GM19463 (cell line): ENCODE measurements at regions not wholly inside any gene's neighbourhood (a gene's known extent, or its start where the extent isn't known, plus 50 kb on each side); places are given as distances from the start of the nearest gene placed in this dataset.
"Not testable (repeated sequence)": the region's sequence is repeated elsewhere in the genome, so short reads cannot be mapped to it uniquely, and the experiment has no call there.

ENCODE experiments used
- ATAC-seq: cut with Tn5 transposase; IDR thresholded peaks from one replicate; pipeline ENCODE4 v1.9.1; 2021; ENCODE audit warnings: mild to moderate bottlenecking, moderate library complexity; ENCODE audit not compliant: unreplicated experiment

DNA sequence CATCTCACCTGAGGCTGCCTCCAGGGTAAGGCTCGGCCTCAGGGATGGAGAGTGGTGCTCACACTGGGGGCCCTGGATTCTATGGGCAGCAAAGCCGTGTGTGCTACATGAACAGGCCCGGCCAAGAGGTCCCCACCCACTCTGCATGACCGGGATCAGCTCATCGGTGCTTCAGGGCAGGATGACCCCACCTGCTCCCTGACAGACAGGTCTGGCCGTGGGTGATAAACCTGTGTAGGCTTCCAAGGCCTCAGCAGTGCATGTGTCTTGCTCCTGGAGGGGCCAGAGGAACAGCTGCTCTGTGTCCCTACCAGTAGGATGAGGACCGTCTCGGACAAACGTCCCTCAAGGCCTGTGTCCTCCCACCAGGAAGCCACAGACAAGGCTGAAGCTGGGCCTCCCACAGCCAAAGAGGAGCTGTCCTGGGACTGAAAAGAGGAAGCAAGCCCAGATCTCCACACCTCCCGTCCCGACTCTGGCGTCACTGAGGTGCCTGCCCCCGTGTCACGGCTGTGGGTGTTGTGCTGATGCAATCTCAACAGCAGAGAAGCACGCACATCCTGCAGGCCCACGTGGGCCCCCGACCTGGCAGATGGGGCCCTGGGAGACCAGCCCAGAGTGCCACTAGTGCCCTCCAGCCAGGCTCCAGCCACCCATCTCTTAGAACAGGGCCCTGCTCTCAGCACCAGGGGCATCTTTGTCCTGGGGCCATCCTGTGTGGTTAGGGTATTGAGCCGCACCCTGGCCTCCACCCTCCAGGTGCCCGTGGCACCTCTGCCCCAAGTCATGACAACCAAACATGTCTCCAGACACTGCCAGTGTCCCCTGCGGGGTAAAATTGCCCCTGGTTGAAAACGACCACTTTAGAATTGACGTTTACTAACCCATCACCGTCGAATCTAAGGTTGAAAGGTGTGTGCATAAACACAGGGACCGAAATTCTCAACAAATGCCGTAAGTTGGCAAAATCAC, 5455.9 kb upstream of the TPTE start:
- ATAC-seq = peak; percentile 81

DNA sequence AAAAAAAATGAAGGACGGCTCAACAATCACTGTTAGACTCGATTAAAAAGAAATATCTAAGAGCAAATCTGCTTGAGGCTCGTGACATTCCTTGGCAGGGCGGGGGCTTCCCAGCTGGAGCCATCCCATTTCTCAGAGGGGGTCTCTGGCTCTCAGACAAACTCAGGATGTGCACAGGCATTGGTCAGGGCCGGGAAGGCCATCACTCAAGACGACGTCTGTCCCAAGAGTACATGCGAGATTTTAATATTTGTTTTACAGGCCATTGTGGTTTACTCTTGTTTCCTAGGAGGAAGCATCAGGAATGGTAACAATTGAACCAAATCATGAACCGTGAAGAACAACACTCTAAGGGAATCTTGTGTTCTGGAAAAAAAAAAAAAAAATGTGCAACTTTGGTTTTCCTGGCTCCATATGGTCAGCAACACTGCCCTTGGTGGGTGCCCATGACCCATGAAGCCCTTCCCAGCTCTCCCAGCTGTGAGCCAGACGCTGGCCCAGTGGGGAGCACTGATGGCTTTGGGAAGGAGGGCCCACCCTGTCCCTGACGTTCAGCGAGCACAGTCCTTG, 5454.6 kb upstream of the TPTE start:
- ATAC-seq = not testable (repeated sequence)

DNA sequence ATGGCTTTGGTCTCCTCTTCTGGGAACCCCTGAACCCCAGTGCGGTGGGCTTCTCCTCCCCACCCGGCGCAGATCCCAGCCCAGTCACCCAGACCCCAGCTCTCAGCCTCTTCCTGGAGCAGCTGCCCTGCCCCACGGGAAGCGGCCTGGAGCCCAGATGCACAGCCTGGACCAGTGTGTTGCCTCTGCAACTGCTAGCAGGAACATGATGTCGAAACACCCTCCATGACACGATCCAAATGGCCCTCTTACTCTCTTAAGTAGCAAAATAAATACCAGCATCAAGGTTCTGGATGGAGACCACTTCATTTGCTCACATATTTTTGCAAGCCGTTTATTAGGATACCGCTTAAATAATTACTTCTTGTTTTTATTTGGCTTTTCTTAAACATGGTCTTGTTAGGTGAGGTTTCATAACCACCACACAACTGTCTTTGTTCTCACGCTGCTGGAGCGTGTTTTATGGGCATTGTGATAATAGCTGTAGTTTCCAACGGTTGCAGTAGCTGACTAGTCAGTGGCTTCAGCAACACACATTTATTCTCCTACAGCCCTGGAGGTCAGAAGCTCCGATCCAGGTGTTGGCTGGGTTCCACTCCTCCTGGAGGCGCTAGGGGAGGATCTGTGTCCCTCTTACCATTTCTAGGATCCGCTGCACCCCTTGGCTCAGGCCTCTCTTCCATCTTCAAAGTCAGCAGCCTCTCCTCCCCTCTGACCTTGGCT, 5453.9 kb upstream of the TPTE start:
- ATAC-seq = not testable (repeated sequence)

DNA sequence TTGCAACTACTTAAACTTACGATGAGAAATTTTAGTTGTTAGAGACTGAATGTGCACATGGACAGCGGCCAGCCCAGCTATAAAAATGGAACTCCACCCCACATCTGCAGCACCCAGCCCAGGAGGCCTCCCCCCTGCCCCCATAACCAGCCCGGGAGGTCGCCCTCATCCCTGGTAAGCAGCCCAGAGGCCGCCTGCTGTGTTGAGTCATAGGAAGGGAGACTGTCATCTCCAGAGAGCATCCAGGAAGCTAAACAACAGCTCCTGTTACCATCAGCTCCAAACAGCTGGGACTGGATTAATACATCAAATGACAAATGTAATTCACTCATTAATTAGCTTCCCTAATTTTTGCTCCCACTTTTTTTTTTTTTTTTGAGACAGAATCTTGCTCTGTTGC, 5452.7 kb upstream of the TPTE start:
- not testable (repeated sequence) for ATAC-seq

DNA sequence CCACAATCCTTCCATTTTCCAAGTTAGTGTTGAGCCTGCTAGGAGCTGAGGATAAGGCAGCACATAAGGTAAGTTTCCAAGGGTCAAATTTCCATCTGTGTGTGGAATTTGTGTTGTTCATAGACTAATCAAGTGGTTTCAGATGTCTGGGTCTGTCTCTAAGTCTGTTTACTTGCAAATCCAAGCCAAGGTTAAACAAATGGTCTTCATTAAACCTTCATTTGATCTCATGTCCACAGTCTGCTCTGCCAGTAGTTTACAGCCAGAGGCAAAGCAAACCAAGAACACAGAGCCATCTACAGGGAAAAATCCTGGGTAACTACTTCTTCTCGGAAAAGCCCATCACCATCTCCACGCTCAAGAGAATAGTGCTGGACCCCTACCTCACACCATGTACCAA, 5450.2 kb upstream of the TPTE start:
- not testable (repeated sequence) for ATAC-seq

DNA sequence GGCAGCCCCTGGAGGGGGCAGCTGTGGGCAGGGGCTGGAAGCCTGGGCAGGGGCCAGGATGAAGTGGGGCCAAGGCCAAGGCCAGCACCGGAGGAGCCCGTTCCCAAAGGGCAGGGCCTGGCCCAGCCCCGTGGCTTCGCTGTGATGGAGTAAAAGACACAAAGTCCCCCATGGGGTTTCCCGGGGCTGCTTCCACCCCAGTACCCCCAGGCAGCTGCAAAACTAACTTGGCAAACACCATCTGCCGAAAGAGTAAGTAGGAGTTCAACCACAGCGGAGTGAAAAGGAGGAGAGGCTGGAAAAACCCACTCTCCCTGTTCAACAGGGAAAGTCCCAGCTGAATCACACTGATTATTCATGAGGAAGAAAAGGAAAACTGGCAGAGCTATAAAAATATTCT, 5444.5 kb upstream of the TPTE start:
- ATAC-seq = not testable (repeated sequence)

DNA sequence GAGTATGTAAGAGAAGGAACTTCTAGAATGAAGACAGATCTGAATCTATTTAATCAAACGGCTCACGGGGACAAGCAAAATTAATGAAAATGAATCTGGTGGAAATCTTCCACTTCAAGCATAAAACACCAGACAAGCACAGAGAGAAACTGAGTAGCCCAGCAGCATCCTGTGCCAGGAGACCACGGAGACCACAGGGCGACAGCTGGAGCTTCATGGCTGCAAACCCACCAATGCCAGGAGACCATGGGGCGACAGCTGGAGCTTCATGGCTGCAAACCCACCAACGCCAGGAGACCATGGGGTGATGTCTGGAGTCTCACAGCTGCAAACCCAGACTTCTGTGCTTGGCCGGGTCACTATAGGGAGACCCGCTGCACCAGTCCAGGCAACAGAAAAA, 5442.0 kb upstream of the TPTE start:
- ATAC-seq = not testable (repeated sequence)

DNA sequence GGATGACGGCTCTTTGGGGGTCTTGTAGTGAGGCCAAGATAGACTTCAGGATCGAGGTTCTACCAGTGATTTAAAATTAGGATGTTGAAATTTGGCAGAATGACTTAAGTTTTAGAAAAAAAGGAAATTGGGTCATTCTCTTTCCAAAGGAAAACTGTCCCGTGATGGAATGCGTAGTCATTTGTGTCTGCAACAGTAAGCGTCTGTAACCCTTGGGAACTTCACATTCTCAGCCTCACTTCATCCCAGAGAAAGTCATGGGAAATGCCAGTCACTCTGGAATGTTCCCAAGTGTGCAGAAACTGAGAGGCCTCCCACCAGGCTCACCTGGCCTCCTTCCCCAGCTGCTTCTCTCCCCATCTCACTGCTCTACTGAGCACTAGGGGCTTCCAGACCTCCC, 5441.4 kb upstream of the TPTE start:
- ATAC-seq = not testable (repeated sequence)

DNA sequence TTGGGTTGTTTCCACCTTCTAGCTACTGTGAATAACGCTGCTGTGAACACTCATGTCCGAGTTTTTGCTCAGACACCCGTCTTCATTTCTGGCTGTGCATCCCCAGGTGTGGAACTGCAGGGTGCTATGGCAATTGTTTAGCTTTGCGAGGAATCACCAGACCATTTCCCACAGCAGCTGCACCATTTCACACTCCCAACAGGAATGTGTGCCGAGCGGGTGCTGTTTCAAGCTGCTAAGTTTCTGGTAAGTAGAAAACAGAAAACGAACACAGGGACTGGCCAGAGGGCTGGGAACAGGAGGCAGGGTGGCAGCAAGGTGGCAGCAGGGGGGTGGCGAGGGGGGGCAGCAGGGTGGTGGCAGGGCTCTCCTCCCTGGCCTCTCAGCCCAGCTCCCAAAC, 5437.1 kb upstream of the TPTE start:
- ATAC-seq = not testable (repeated sequence)

DNA sequence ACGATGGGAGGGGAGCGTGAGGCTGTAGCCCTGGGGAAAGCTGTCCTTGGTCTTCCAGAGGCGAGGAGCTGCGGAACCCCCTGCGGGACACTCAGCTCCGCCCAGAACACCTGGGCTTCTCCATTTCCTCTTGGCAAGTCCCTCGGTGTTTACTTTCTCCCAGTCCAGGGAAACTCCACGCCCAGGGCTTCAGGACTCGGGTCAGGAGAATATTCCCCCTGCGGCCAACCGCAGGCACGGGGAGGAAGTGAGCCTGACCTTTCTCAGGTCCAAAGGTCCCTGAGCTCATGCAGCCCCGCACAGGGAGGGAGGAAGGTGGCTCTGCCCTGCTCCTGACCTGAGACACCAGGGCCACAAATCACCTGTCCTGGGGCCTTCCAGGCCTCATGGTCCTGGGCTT, 5435.9 kb upstream of the TPTE start:
- ATAC-seq = not testable (repeated sequence)

DNA sequence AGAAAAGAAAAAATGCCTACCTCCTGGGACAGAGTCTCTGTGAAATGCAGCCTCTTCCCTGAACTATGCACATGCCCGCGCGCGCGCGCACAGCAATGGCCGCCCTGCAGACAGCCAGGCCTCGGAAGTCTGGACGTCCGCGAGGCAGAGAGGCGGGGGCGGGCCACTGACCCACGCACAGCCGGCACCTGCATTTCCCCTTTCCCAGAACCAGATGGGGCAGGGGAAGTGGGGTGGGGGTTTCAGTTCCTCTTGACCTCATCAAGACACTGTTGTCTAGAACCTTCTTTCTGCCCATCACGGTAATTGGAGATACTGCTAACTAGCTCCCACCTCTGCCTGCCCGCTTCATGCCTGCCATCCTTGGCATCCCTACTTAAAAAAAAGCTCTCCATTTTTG, 5435.0 kb upstream of the TPTE start:
- not testable (repeated sequence) for ATAC-seq

DNA sequence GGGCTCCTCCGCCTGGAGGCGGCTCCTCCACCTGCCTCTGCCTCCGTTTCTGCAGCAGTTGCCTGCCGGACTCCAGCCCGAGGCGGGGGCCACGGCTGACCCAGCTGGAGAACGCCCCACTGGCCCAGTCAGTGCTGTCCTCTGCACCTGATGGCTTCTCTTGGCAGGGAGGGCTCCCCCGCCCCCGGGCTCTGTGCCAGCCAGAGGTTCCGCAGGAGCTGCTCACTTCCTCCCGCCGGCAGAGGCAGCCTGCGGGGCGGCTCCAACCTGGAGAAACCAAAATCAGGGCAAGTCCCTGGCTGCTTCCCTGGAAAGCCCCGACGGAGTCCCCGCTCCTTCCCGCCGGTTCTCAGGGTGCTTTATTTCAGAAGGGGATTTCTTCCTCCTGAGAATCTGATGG, 5432.6 kb upstream of the TPTE start:
- ATAC-seq = not testable (repeated sequence)

DNA sequence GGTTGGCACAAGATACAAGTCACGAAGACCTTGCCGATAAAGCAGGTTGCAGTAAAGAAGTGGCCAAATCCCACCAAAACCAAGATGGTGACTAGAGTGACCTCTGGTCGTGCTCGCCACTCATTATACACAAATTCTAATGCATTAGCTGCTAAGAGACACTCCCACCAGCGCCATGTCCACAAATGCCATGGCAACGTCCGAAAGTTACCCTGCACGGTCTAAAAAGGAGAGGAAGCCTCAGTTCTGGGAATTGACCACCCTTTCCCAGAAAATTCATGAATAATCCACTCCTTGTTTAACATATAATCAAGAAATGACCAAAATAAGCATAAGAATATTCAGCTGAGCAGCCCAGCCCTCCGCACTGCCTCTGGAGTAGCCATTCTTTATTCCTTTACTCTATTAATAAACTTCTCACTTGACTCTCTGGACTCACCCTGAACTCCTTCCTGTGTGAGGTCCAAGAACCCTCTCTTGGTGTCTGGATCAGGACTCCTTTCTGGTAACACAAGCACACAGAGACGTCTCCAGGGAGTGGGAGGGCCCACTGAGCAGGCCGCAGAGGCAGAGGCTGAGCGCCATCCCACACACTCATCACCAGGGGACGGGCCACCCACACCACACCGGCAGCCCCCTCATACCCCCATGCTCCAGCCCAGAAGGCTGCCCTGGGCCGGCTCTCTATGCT, 5431.8 kb upstream of the TPTE start:
- not testable (repeated sequence) for ATAC-seq

DNA sequence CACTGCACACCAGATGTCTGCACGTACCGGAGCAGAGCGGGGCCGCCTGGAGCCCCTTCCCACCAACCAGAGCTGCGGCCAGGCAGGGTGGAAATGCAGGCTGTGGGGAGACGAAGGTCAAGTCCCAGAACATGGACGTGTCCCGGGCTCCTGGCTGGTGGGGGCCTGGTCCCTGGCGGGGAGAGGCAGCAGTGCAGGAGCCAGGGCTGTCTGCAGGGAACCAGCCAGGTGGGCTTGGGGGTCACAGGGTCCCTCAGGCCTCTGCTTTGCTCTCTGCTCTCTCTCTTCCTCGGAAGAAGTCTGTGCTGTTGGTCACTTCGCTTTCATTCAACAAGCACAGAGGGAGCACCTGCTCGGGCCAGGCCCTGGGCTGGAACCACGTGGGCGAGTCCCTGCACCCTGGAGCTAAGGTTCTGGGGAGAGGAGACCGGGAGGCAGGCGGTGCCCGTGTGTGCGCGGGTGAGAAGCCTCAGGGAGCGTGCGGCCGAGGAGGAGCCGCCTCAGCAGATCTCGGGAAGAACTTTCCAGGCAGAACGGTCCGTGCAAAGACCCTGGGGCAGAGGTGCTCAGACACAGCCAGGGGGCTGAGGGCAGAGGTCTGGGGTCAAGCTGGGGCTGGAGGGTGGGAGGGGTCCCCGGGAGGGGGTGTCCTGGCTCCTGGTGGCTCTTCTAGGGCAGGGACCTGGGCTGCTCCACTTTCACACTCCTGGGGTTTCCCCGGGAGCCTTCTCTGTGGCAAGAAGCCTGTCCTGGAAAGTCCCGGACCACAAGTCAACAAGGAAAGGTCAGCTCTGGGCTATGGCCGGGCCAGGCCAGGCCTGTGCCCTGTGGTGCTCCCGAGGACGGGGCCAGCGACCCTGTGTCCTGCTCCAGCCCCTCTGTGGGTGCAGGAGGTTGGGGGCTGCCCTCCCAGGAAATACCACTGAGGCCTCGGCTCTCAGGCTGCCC, 5431.0 kb upstream of the TPTE start:
- ATAC-seq = not testable (repeated sequence)

DNA sequence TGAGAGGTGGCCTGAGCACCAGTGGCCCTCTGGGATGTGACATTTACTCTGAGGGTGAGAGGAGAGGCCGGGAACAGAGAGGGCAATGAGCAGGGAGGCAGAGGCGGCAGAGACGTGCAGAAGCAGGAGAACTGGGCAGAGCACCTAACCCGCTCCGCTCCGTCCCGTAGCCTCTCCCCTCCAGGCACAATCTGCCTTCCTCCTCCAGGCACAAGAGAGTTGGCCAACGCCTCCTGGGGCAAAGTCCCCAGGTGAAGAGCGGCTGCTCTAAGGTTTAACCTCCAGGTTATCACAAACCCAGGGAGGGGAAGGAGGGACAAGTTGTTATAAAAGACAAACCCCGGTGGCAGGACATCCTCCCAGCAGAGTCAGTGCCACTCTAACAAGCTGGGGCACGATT, 5430.1 kb upstream of the TPTE start:
- ATAC-seq = not testable (repeated sequence)

DNA sequence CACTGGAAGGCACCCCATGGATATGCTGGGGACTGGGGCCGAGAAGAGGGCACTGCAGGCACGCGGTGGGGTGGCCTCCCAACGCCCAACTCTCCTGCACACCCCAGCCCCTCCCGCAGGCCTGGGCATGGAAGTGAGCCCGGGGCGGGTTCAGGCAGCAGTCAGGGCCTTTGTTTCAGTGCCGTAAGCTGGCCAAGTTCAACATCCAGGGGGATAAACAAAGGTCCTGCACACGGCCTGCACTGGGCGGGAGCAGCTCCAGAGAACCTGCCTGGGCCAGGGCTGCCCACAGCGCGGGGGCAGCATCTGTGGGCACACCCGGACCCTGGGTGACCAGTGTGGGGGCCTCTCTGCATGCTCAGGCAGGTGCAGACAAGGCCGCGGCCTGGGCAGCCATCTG, 5425.8 kb upstream of the TPTE start:
- not testable (repeated sequence) for ATAC-seq

DNA sequence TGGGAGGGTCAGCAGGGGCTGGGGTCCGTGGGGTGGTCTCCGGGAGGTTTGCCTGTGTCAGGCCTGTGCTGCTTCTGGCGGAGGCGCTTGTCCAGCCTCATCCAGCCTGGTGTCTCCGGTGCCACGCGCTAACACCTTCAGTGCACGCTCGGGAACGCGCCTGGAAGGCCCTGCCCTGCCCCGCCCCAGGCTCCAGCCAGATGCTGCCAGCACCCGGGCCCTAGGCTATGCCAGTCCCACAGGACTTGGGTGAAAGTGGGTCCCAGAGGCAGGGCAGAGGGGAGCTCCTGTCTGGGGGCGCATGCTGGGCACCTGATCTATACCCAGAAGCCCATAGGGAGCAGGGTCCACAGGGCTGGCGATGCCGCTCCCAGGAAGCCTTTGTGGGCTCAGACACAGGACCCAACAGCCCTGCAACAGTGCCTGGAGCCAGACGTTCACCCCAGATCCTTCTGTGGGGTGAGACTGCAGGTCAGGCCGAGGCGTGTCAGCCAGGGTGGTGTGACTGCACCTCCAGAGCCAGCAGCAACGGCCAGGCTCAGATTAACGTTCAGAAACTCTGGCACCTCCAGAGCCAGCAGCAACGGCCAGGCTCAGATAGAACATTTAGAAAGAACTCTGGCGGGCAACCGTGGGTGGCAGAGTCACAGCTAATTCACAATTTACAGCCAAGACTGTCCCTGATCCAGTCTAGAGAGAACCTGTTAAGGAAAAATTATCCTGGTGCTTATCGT, 5423.2 kb upstream of the TPTE start:
- ATAC-seq = not testable (repeated sequence)

DNA sequence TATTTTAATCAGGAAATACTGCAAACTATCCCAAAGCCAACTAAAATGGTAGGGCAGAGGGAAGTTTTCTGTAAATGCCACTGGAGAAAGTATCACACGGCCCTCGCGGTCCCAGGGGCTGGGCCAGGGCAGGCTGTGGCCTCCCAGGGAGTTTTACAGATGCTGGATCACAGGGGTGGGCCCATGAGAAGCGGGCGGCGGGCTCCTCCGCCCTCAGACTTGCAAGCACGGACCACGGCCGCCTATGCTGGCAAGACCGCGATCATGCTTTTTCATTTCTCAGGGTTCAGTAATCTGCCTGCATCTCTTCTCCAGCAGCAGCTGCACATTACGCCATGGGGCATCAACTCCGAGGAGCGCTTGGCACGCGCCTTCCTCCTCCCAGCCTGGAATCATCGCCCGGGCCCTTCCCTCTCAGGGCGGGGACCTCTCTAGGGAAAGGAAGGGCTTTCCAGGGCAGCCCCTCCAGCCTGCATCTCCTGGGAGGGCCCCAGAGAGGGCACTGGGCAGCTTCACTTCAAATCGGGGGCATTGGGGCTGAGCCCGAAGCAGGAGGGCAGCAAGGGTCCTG, 5420.7 kb upstream of the TPTE start:
- ATAC-seq = not testable (repeated sequence)

DNA sequence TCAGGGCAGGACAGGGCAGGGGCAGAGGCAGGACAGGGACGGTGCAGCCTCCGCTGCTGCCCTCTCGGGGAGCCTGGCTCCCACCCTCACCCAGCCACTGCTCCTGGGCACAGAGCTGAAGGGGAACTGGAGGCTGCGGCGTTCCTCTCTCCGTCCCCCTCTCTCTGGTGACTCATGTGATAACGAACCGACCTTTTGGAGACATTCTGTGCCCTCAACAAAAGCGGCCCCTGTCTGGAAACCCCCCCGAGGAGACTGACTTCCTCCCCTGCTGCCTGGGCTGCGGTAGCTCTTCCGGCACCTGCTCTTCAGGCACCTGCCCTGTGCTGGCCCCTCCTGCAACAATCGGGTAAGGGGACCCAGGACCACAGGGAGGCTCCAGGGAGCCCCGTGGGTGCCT, 5419.6 kb upstream of the TPTE start:
- ATAC-seq = peak; percentile 40
